Fibroblast of mammary gland (primary cell): ENCODE measurements at regions not wholly inside any gene's neighbourhood (a gene's known extent, or its start where the extent isn't known, plus 50 kb on each side); places are given as distances from the start of the nearest gene placed in this dataset.

Experiments
- DNase-seq: peaks from one replicate; pipeline ENCODE4 v3.0.0-alpha.2; 2010; ENCODE audit warnings: low read depth
- H3K4me3 ChIP-seq: 2 replicates; pipeline ENCODE4 v1.5.1; 2011; ENCODE audit warnings: low read depth, mild to moderate bottlenecking, low read length, moderate library complexity; ENCODE audit not compliant: control insufficient read depth
- CTCF ChIP-seq: conservative IDR thresholded peaks from 2 replicates; pipeline ENCODE4 v1.5.1; 2011; ENCODE audit warnings: low read depth, low read length, inconsistent platforms; ENCODE audit not compliant: control insufficient read depth, insufficient read depth

GRCh38 chr11:134557571-134558257 lies 145.7 kb upstream of the B3GAT1 start:
- H3K4me3 ChIP-seq: no peak overlapping the region
- TF ChIP-seq CTCF: no peak
- DNase-seq: no peak

GRCh38 chr11:134556186-134556585 lies 144.1 kb upstream of the B3GAT1 start:
- TF ChIP-seq CTCF: no peak
- DNase-seq: no peak
- no peak overlapping the region for H3K4me3 ChIP-seq

- TF ChIP-seq CTCF: no peak
- H3K4me3 ChIP-seq: no peak overlapping the region
- DNase-seq: no peak
Observed at GRCh38 chr11:134555510-134555909, 143.5 kb upstream of the B3GAT1 start.

- no peak for DNase-seq
- no peak for TF ChIP-seq CTCF
- no peak overlapping the region for H3K4me3 ChIP-seq
Observed at GRCh38 chr11:134554861-134555260, 142.8 kb upstream of the B3GAT1 start.

GRCh38 chr11:134554106-134554505 lies 142.1 kb upstream of the B3GAT1 start:
- DNase-seq: no peak
- no peak for TF ChIP-seq CTCF
- no peak overlapping the region for H3K4me3 ChIP-seq

- no peak overlapping the region for H3K4me3 ChIP-seq
- TF ChIP-seq CTCF: no peak
- no peak for DNase-seq
Observed at GRCh38 chr11:134552749-134553148, 140.7 kb upstream of the B3GAT1 start.

GRCh38 chr11:134545521-134545920 lies 133.5 kb upstream of the B3GAT1 start:
- H3K4me3 ChIP-seq: no peak overlapping the region
- no peak for DNase-seq
- TF ChIP-seq CTCF: no peak
